ENCODE measurements at regions not wholly inside any gene's neighbourhood (a gene's known extent, or its start where the extent isn't known, plus 50 kb on each side); places are given as distances from the start of the nearest gene placed in this dataset.
"Not testable (repeated sequence)": the region's sequence is repeated elsewhere in the genome, so short reads cannot be mapped to it uniquely, and the experiment has no call there.

DNA sequence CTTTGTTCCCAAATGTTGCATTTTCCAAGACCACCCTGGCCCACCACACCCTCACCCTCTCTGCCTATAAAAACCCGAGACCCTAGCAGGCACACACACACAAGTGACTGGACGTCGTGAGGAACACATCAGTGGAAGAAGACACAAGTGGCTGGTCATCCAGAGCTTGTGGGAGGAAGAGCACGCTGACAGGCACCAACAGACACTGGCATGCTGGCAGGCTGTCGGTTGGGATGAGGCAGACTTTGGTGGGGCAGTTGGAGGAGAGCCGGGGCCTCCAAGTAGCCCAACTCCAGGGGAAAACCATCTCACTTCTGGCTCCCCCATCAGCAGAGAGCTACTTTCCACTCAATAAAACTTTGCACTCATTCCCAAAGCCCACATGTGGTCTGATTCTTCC, 225.5 kb upstream of the ZEB2 start:
- H3K4me3 ChIP-seq (ENCODE audit: low read depth, low read length): no peak overlapping the region
- DNase-seq (ENCODE audit: low read depth): no peak
- TF ChIP-seq, protein P1, sequence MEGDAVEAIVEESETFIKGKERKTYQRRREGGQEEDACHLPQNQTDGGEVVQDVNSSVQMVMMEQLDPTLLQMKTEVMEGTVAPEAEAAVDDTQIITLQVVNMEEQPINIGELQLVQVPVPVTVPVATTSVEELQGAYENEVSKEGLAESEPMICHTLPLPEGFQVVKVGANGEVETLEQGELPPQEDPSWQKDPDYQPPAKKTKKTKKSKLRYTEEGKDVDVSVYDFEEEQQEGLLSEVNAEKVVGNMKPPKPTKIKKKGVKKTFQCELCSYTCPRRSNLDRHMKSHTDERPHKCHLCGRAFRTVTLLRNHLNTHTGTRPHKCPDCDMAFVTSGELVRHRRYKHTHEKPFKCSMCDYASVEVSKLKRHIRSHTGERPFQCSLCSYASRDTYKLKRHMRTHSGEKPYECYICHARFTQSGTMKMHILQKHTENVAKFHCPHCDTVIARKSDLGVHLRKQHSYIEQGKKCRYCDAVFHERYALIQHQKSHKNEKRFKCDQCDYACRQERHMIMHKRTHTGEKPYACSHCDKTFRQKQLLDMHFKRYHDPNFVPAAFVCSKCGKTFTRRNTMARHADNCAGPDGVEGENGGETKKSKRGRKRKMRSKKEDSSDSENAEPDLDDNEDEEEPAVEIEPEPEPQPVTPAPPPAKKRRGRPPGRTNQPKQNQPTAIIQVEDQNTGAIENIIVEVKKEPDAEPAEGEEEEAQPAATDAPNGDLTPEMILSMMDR (IDR thresholded peaks at IDR 0.05; ENCODE audit: control insufficient read depth, extremely low read depth, insufficient read depth): no peak

DNA sequence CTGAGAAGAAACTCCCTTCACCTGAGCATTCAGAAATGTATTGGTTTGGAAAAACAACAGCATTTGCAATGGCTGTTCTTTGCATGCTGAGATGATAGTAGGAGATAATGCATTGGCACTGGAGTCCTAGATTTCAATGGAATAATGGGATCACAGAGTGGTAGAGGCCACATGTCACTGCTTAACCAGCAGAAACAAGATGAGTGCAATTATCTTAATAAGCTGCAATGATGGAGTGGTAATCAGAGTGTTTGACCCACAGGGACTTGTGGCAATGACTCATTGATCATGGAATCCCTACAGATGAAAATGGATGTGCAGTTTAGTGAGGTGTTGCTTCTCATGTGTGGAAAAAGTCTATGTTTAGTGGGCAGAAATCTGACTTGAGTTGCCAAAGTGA, 218.8 kb upstream of the ZEB2 start:
- DNase-seq (ENCODE audit: low read depth): no peak
- TF ChIP-seq, protein P1 (IDR thresholded peaks at IDR 0.05; ENCODE audit: control insufficient read depth, extremely low read depth, insufficient read depth): no peak
- no peak overlapping the region for H3K4me3 ChIP-seq (ENCODE audit: low read depth, low read length)

DNA sequence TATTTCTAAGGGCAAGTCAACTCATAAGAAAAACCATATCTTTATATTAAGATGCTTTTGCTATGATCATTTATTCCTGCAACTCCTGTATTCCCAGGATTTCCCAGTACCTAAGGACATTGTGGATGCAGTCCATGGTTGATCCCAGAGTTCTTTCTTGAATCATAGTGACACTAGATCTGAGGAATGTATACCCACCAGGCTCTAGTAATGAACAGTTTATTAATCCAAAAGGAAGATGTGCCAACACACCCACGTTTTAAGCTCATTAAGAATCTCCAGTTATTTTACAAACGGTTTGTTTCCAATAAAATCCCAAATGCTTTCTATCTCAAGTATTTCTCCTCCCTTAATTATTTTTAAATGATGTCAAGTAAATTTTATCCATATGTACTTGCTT, 210.8 kb upstream of the ZEB2 start:
- no peak overlapping the region for H3K4me3 ChIP-seq (ENCODE audit: low read depth, low read length)
- DNase-seq (ENCODE audit: low read depth): no peak
- TF ChIP-seq, protein P1 (IDR thresholded peaks at IDR 0.05; ENCODE audit: control insufficient read depth, extremely low read depth, insufficient read depth): no peak

DNA sequence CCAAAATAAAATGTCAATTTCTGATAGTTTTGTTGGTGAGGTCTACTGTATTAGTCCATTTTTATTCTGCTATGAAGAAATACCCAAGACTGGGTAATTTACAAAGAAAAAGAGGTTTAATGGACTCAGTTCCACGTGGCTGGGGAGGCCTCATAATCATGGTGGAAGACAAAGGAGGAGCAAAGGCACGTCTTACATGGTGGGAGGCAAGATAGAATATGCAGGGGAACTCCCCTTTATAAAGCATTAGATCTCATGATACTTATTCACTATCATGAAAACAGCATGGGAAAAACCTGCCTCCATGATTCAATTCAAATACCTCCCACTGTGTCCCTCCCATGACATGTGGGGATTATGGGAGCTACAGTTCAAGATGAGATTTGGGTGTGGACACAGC, 204.5 kb upstream of the ZEB2 start:
- DNase-seq (ENCODE audit: low read depth); H3K4me3 ChIP-seq (ENCODE audit: low read depth, low read length): not testable (repeated sequence)

DNA sequence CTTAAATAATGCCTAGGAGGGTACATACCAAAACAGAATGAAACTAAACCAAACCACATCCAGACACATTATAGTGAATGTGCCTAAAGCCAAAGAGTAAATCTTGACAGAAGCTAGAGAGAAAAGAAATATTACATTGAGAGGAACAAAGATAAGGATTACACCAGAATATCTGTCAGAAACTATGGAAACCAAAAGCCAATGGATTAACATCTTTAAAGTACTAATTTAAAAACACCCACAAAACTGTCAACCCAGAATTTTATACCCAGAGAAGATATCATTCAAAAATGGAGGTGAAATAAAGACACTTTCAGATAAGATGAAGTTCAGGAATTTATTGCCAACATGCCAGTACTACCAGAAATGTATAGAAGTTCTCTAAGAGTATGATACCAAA, 198.5 kb upstream of the ZEB2 start:
- TF ChIP-seq, protein P1 (IDR thresholded peaks at IDR 0.05; ENCODE audit: control insufficient read depth, extremely low read depth, insufficient read depth): no peak
- H3K4me3 ChIP-seq (ENCODE audit: low read depth, low read length): no peak overlapping the region
- DNase-seq (ENCODE audit: low read depth): no peak

DNA sequence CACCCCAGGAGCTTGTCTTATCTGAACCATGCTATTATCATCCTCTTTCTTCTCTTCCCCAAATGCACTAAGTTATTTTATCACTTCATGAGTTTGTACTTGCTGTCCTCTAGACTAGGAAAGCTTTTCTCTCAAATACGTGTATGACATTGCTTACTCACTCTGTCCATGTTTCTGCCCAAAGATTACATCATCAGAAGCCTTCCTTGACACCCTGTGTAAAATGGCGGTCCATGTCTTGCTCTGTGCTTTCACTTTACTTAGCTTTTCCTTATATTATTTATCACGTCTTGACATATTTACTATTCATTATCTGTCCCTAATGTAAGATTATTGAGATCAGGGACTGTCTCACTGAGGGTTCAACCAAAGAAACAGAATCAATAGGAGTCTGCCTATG, 196.1 kb upstream of the ZEB2 start:
- no peak for DNase-seq (ENCODE audit: low read depth)
- H3K4me3 ChIP-seq (ENCODE audit: low read depth, low read length): no peak overlapping the region
- TF ChIP-seq, protein P1 (IDR thresholded peaks at IDR 0.05; ENCODE audit: control insufficient read depth, extremely low read depth, insufficient read depth): no peak

DNA sequence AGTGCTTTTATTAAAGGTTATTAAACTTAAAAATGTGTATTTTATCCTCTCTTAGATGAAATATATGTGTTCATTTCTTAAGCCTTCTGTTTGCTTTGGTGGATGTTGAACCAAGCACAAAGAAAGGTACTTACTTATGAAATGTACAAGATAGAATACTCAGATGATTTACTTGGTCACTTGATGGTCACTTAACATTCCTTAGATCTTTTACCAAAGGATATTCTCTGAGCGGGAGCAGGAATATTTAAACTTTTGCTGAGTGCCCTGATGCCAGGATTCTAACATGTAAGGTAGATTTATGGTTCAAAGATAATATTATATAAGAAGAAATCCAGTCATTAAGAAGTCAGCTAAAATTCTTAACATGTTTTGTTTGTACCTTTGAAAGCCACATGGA, 193.5 kb upstream of the ZEB2 start:
- DNase-seq (ENCODE audit: low read depth): no peak
- TF ChIP-seq, protein P1 (IDR thresholded peaks at IDR 0.05; ENCODE audit: control insufficient read depth, extremely low read depth, insufficient read depth): no peak
- H3K4me3 ChIP-seq (ENCODE audit: low read depth, low read length): no peak overlapping the region

DNA sequence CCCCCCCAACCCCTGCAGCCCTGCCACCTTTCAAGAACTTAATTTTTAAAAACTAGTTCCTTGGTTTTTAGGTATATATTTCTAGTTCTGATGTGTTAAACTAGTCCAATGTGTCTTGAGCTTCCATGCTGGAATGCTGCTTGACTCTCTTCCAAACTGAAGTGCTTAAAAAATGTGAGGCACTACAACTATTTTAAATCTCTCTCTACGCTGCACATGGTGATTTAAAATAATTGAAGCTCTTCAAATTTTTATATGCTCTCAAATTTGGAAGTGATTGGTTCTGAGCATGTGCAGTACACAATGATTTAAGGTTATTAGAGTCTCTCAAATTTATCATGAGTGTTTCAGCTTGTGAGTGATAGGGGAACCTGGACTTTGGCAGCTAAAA, 192.6 kb upstream of the ZEB2 start:
- TF ChIP-seq, protein P1 (IDR thresholded peaks at IDR 0.05; ENCODE audit: control insufficient read depth, extremely low read depth, insufficient read depth): no peak
- H3K4me3 ChIP-seq (ENCODE audit: low read depth, low read length): no peak overlapping the region
- no peak for DNase-seq (ENCODE audit: low read depth)
